ENCODE measurements at regions not wholly inside any gene's neighbourhood (a gene's known extent, or its start where the extent isn't known, plus 50 kb on each side); places are given as distances from the start of the nearest gene placed in this dataset.

- no peak for DNase-seq (ENCODE audit: low read depth)
- H3K4me3 ChIP-seq (ENCODE audit: low read depth, low read length): no peak overlapping the region
- no peak for TF ChIP-seq CTCF (IDR thresholded peaks at IDR 0.05; ENCODE audit: insufficient read depth, low read length)
Measured at GRCh38 chr3:98644168-98644567, 50.8 kb upstream of the CPOX start.

- no peak overlapping the region for H3K4me3 ChIP-seq (ENCODE audit: low read depth, low read length)
- no peak for TF ChIP-seq CTCF (IDR thresholded peaks at IDR 0.05; ENCODE audit: insufficient read depth, low read length)
- DNase-seq (ENCODE audit: low read depth): no peak
Measured at GRCh38 chr3:98645039-98645438, 51.6 kb upstream of the CPOX start.

- TF ChIP-seq CTCF (IDR thresholded peaks at IDR 0.05; ENCODE audit: insufficient read depth, low read length): no peak
- H3K4me3 ChIP-seq (ENCODE audit: low read depth, low read length): no peak overlapping the region
- no peak for DNase-seq (ENCODE audit: low read depth)
Measured at GRCh38 chr3:98646680-98647079, 53.3 kb upstream of the CPOX start.

- no peak for TF ChIP-seq CTCF (IDR thresholded peaks at IDR 0.05; ENCODE audit: insufficient read depth, low read length)
Measured at GRCh38 chr3:98647197-98647596, 53.8 kb upstream of the CPOX start.

GRCh38 chr3:98650971-98651779 is 57.8 kb upstream of the CPOX start:
- no peak overlapping the region for H3K4me3 ChIP-seq (ENCODE audit: low read depth, low read length)
- no peak for DNase-seq (ENCODE audit: low read depth)
- TF ChIP-seq CTCF (IDR thresholded peaks at IDR 0.05; ENCODE audit: insufficient read depth, low read length): no peak

More at GRCh38 chr3:98647197-98647596, 53.8 kb upstream of the CPOX start:
- no peak overlapping the region for H3K4me3 ChIP-seq (ENCODE audit: low read depth, low read length)
- no peak for DNase-seq (ENCODE audit: low read depth)

GRCh38 chr3:98651780-98652077 is 58.3 kb upstream of the CPOX start:
- DNase-seq (ENCODE audit: low read depth): no peak
- TF ChIP-seq CTCF (IDR thresholded peaks at IDR 0.05; ENCODE audit: insufficient read depth, low read length): no peak
- H3K4me3 ChIP-seq (ENCODE audit: low read depth, low read length): no peak overlapping the region

- no peak for TF ChIP-seq CTCF (IDR thresholded peaks at IDR 0.05; ENCODE audit: insufficient read depth, low read length)
- peak; percentile 65 for DNase-seq (ENCODE audit: low read depth)
- H3K4me3 ChIP-seq (ENCODE audit: low read depth, low read length): no peak overlapping the region
Measured at GRCh38 chr3:98655666-98656065, 62.3 kb upstream of the CPOX start.

All from fibroblast of the aortic adventitia (primary cell).